ENCODE measurements at regions not wholly inside any gene's neighbourhood (a gene's known extent, or its start where the extent isn't known, plus 50 kb on each side); places are given as distances from the start of the nearest gene placed in this dataset.

- Histone ChIP-seq H3K36me3 (ENCODE audit: insufficient read depth) (no peaks in the 10 kb centered on the region), H3K27ac (ENCODE audit: low read depth) (peak overlapping the region; percentile 18; the same call in 1 of the 2 replicates), H2AFZ (peak overlapping the region; percentile 23), H3K4me1 (ENCODE audit: insufficient read depth) (peaks cover 29% of the 10 kb centered on the region), H4K20me1 (replicated peaks; ENCODE audit: insufficient read depth) (no peaks in the 10 kb centered on the region), H3K79me2 (replicated peaks; ENCODE audit: insufficient read depth) (no peaks in the 10 kb centered on the region), H3F3A (replicated peaks; ENCODE audit: low read depth) (no peaks in the 10 kb centered on the region), H3K4me2 (peak overlapping the region; percentile 41), H3K4me3 (no peak overlapping the region), H3K27me3 (ENCODE audit: insufficient read depth) (no peaks in the 10 kb centered on the region), H3K9me2 (ENCODE audit: insufficient read depth) (no peaks in the 10 kb centered on the region)
- H3K27ac Mint-ChIP-seq, result no peak overlapping the region; the same call in 1 of the 2 replicates
- peaks cover 21% of the 10 kb centered on the region for H3K4me1 Mint-ChIP-seq
- peaks cover 4% of the 10 kb centered on the region for H3K27me3 Mint-ChIP-seq (ENCODE audit: insufficient read depth, low read depth, poor library complexity)
- TF ChIP-seq CTCF (conservative IDR thresholded peaks at IDR 0.05; ENCODE audit: low read depth in 2 of 2) (peak; percentile 82 to 85), ZNF331 (CRISPR knock-in tag; IDR thresholded peaks at IDR 0.05; ENCODE audit: low read depth) (peak; percentile 79), NANOG (IDR thresholded peaks at IDR 0.05; ENCODE audit: borderline replicate concordance) (no peak)
- H3K36me3 Mint-ChIP-seq (ENCODE audit: low read depth), result no peaks in the 10 kb centered on the region
- H3K4me3 Mint-ChIP-seq, result no peak overlapping the region
- peak; percentile 96 for ATAC-seq
- DNase-seq (ENCODE audit: low spot score), result peak; percentile 93
- H3K9me3 Mint-ChIP-seq, result no peaks in the 10 kb centered on the region; the same call in 2 of the 3 replicates
Measured at GRCh38 chr10:6647811-6648526, 67.9 kb upstream of the PRKCQ start.

- H3K36me3 Mint-ChIP-seq (ENCODE audit: low read depth), result no peaks in the 10 kb centered on the region
- no peaks in the 10 kb centered on the region for H3K27me3 ChIP-seq (ENCODE audit: insufficient read depth)
- no peak for ATAC-seq
- TF ChIP-seq CREB1 (CRISPR knock-in tag; IDR thresholded peaks at IDR 0.05; ENCODE audit: low read depth) (no peak), ZNF331 (CRISPR knock-in tag; IDR thresholded peaks at IDR 0.05; ENCODE audit: low read depth) (no peak), POLR2AphosphoS5 (IDR thresholded peaks at IDR 0.05; ENCODE audit: low read depth) (no peak), CTCF (conservative IDR thresholded peaks at IDR 0.05; ENCODE audit: low read depth in 2 of 2) (no peak), ETS1 (IDR thresholded peaks at IDR 0.05) (no peak), EZH2phosphoT487 (IDR thresholded peaks at IDR 0.05; ENCODE audit: unreplicated experiment) (no peak), JUNB (IDR thresholded peaks at IDR 0.05; ENCODE audit: unreplicated experiment) (no peak), ZNF462 (CRISPR knock-in tag; IDR thresholded peaks at IDR 0.05) (no peak), NANOG (IDR thresholded peaks at IDR 0.05; ENCODE audit: borderline replicate concordance) (no peak)
Measured at GRCh38 chr10:6643962-6644361, 63.9 kb upstream of the PRKCQ start.

More at GRCh38 chr10:6643962-6644361, 63.9 kb upstream of the PRKCQ start:
- Histone ChIP-seq H3F3A (replicated peaks; ENCODE audit: low read depth) (no peaks in the 10 kb centered on the region), H3K27ac (ENCODE audit: low read depth) (no peak overlapping the region), H3K79me2 (replicated peaks; ENCODE audit: insufficient read depth) (no peaks in the 10 kb centered on the region), H3K4me1 (ENCODE audit: insufficient read depth) (peaks cover 12% of the 10 kb centered on the region), H3K4me3 (no peak overlapping the region), H3K36me3 (ENCODE audit: insufficient read depth) (no peaks in the 10 kb centered on the region), H2AFZ (peak overlapping the region; percentile 28), H3K4me2 (no peak overlapping the region), H4K20me1 (replicated peaks; ENCODE audit: insufficient read depth) (no peaks in the 10 kb centered on the region), H3K9me2 (ENCODE audit: insufficient read depth) (no peaks in the 10 kb centered on the region)
- Mint-ChIP-seq H3K27ac (no peak overlapping the region), H3K27me3 (ENCODE audit: insufficient read depth, low read depth, poor library complexity) (peaks cover 4% of the 10 kb centered on the region), H3K4me3 (no peak overlapping the region), H3K4me1 (peaks cover 8% of the 10 kb centered on the region), H3K9me3 (no peaks in the 10 kb centered on the region; the same call in 1 of the 3 replicates)
- no peak for DNase-seq (ENCODE audit: low spot score)
